ENCODE measurements at regions not wholly inside any gene's neighbourhood (a gene's known extent, or its start where the extent isn't known, plus 50 kb on each side); places are given as distances from the start of the nearest gene placed in this dataset.
"Not testable (repeated sequence)": the region's sequence is repeated elsewhere in the genome, so short reads cannot be mapped to it uniquely, and the experiment has no call there.

GRCh38 chr12:23388898-23389297 lies 560.6 kb downstream of the SOX5 start:
- not testable (repeated sequence) for H3K27ac Mint-ChIP-seq; H3K4me3 ChIP-seq; H3K4me2 ChIP-seq; ATAC-seq; H2AFZ ChIP-seq; H3K36me3 ChIP-seq (ENCODE audit: insufficient read depth); H3K27ac ChIP-seq (ENCODE audit: low read depth); H4K20me1 ChIP-seq (replicated peaks; ENCODE audit: insufficient read depth); DNase-seq (ENCODE audit: low spot score); H3K9me2 ChIP-seq (ENCODE audit: insufficient read depth); H3K4me3 Mint-ChIP-seq; H3F3A ChIP-seq (replicated peaks; ENCODE audit: low read depth); H3K4me1 ChIP-seq (ENCODE audit: insufficient read depth); H3K79me2 ChIP-seq (replicated peaks; ENCODE audit: insufficient read depth); H3K27me3 Mint-ChIP-seq (ENCODE audit: insufficient read depth, low read depth, poor library complexity); H3K4me1 Mint-ChIP-seq; H3K27me3 ChIP-seq (ENCODE audit: insufficient read depth)
- Mint-ChIP-seq H3K36me3 (ENCODE audit: low read depth) (peaks cover 19% of the 10 kb centered on the region), H3K9me3 (peaks cover 19% of the 10 kb centered on the region)

GRCh38 chr12:23389315-23389714 lies 560.2 kb downstream of the SOX5 start:
- not testable (repeated sequence) for H3K4me3 ChIP-seq; H2AFZ ChIP-seq; H3K27ac ChIP-seq (ENCODE audit: low read depth); H3K4me3 Mint-ChIP-seq; H3K4me1 ChIP-seq (ENCODE audit: insufficient read depth); H3K4me1 Mint-ChIP-seq; H4K20me1 ChIP-seq (replicated peaks; ENCODE audit: insufficient read depth); H3K27ac Mint-ChIP-seq; H3K4me2 ChIP-seq; ATAC-seq; H3K36me3 ChIP-seq (ENCODE audit: insufficient read depth); H3K79me2 ChIP-seq (replicated peaks; ENCODE audit: insufficient read depth); H3K27me3 ChIP-seq (ENCODE audit: insufficient read depth); DNase-seq (ENCODE audit: low spot score); H3K27me3 Mint-ChIP-seq (ENCODE audit: insufficient read depth, low read depth, poor library complexity); H3K9me2 ChIP-seq (ENCODE audit: insufficient read depth); H3F3A ChIP-seq (replicated peaks; ENCODE audit: low read depth)
- Mint-ChIP-seq H3K36me3 (ENCODE audit: low read depth) (peaks cover 23% of the 10 kb centered on the region), H3K9me3 (peaks cover 22% of the 10 kb centered on the region)

GRCh38 chr12:23399402-23399933 lies 550.0 kb downstream of the SOX5 start:
- Mint-ChIP-seq H3K9me3 (no peaks in the 10 kb centered on the region), H3K36me3 (ENCODE audit: low read depth) (no peaks in the 10 kb centered on the region), H3K27me3 (ENCODE audit: insufficient read depth, low read depth, poor library complexity) (no peaks in the 10 kb centered on the region), H3K4me3 (no peak overlapping the region), H3K4me1 (peaks cover 24% of the 10 kb centered on the region), H3K27ac (peak overlapping the region; percentile 64; the same call in 1 of the 2 replicates)
- peak; percentile 23 for DNase-seq (ENCODE audit: low spot score)
- H3K4me3 ChIP-seq: no peak overlapping the region
- ATAC-seq: peak; percentile 30; the same call in 1 of the 3 replicates
- no peaks in the 10 kb centered on the region for H3F3A ChIP-seq (replicated peaks; ENCODE audit: low read depth)
- H3K4me1 ChIP-seq (ENCODE audit: insufficient read depth): peaks cover 21% of the 10 kb centered on the region
- no peaks in the 10 kb centered on the region for H4K20me1 ChIP-seq (replicated peaks; ENCODE audit: insufficient read depth)
- peak overlapping the region; percentile 46; the same call in 1 of the 2 replicates for H3K4me2 ChIP-seq
- no peaks in the 10 kb centered on the region for H3K79me2 ChIP-seq (replicated peaks; ENCODE audit: insufficient read depth)
- H3K36me3 ChIP-seq (ENCODE audit: insufficient read depth): no peaks in the 10 kb centered on the region
- no peaks in the 10 kb centered on the region for H3K27me3 ChIP-seq (ENCODE audit: insufficient read depth)
- no peaks in the 10 kb centered on the region for H3K9me2 ChIP-seq (ENCODE audit: insufficient read depth)
- H3K27ac ChIP-seq (ENCODE audit: low read depth): no peak overlapping the region
- no peak overlapping the region; the same call in 1 of the 2 replicates for H2AFZ ChIP-seq
- TF ChIP-seq ZNF331 (CRISPR knock-in tag; IDR thresholded peaks at IDR 0.05; ENCODE audit: low read depth) (no peak), NANOG (IDR thresholded peaks at IDR 0.05; ENCODE audit: borderline replicate concordance) (no peak), POLR2AphosphoS5 (IDR thresholded peaks at IDR 0.05; ENCODE audit: low read depth) (no peak), REST (IDR thresholded peaks at IDR 0.05; ENCODE audit: unreplicated experiment) (no peak), JUNB (IDR thresholded peaks at IDR 0.05; ENCODE audit: unreplicated experiment) (no peak), STAT1 (IDR thresholded peaks at IDR 0.05; ENCODE audit: unreplicated experiment) (no peak), CREB1 (CRISPR knock-in tag; IDR thresholded peaks at IDR 0.05; ENCODE audit: low read depth) (no peak), CTCF (conservative IDR thresholded peaks at IDR 0.05; ENCODE audit: low read depth in 2 of 2) (no peak), ZNF114 (CRISPR knock-in tag; IDR thresholded peaks at IDR 0.05) (no peak), EZH2phosphoT487 (IDR thresholded peaks at IDR 0.05; ENCODE audit: unreplicated experiment) (no peak), ETS1 (IDR thresholded peaks at IDR 0.05) (no peak), EZH2 (IDR thresholded peaks at IDR 0.05; ENCODE audit: low read depth, unreplicated experiment) (no peak)

Measured in GM23338 (cell line).